Hematopoietic multipotent progenitor cell treated with erythropoietin and hydrocortisone succinate and interleukin-3 and kit ligand, for 17 days (in vitro differentiated cells): ENCODE measurements at regions not wholly inside any gene's neighbourhood (a gene's known extent, or its start where the extent isn't known, plus 50 kb on each side); places are given as distances from the start of the nearest gene placed in this dataset.
A peak's percentile ranks its signal among the peaks of the same experiment; 100 is the strongest.

Experiments used
- DNase-seq: peaks from one replicate; pipeline ENCODE4 v3.0.0-alpha.2; 2015; ENCODE audit warnings: low spot score

- DNase-seq: no peak
Observed at GRCh38 chr17:79395066-79395465, 215.8 kb downstream of the RBFOX3 start.

GRCh38 chr17:79393358-79394052 is 217.3 kb downstream of the RBFOX3 start:
- peak; percentile 28 for DNase-seq

GRCh38 chr17:79392598-79392997 is 218.3 kb downstream of the RBFOX3 start:
- no peak for DNase-seq

- DNase-seq: peak; percentile 47
Observed at GRCh38 chr17:79391376-79392233, 219.2 kb downstream of the RBFOX3 start.

GRCh38 chr17:79389896-79390295 is 221.0 kb downstream of the RBFOX3 start:
- no peak for DNase-seq

GRCh38 chr17:79388556-79389295 is 222.1 kb downstream of the RBFOX3 start:
- DNase-seq: no peak

- DNase-seq: no peak
Observed at GRCh38 chr17:79387783-79388182, 223.1 kb downstream of the RBFOX3 start.

- no peak for DNase-seq
Observed at GRCh38 chr17:79385962-79386563, 224.8 kb downstream of the RBFOX3 start.

- DNase-seq: no peak
Observed at GRCh38 chr17:79382313-79382712, 228.5 kb downstream of the RBFOX3 start.

GRCh38 chr17:79379700-79380445 is 231.0 kb downstream of the RBFOX3 start:
- DNase-seq: no peak

- DNase-seq: no peak
Observed at GRCh38 chr17:79377230-79377786, 233.5 kb downstream of the RBFOX3 start.

GRCh38 chr17:79374807-79375206 is 236.0 kb downstream of the RBFOX3 start:
- no peak for DNase-seq

GRCh38 chr17:79374087-79374689 is 236.7 kb downstream of the RBFOX3 start:
- no peak for DNase-seq

GRCh38 chr17:79372470-79373238 is 238.2 kb downstream of the RBFOX3 start:
- no peak for DNase-seq

GRCh38 chr17:79371984-79372383 is 238.9 kb downstream of the RBFOX3 start:
- no peak for DNase-seq

GRCh38 chr17:79370594-79370993 is 240.3 kb downstream of the RBFOX3 start:
- DNase-seq: no peak

GRCh38 chr17:79370126-79370525 is 240.7 kb downstream of the RBFOX3 start:
- no peak for DNase-seq

- DNase-seq: no peak
Observed at GRCh38 chr17:79369532-79369931, 241.3 kb downstream of the RBFOX3 start.

- DNase-seq: no peak
Observed at GRCh38 chr17:79369001-79369400, 241.8 kb downstream of the RBFOX3 start.

GRCh38 chr17:79368521-79368920 is 242.3 kb downstream of the RBFOX3 start:
- no peak for DNase-seq
